ENCODE measurements at regions not wholly inside any gene's neighbourhood (a gene's known extent, or its start where the extent isn't known, plus 50 kb on each side); places are given as distances from the start of the nearest gene placed in this dataset.

GRCh38 chr7:54664235-54665228, 94.5 kb downstream of the SEC61G start:
- Histone ChIP-seq H3K27ac (ENCODE audit: low read depth, low read length) (no peak overlapping the region), H2AK5ac (ENCODE audit: low read length) (no peak overlapping the region), H4K12ac (ENCODE audit: low read depth, low read length) (no peak overlapping the region), H3K9me3 (ENCODE audit: insufficient read depth, low read depth, low read length) (peaks cover 4% of the 10 kb centered on the region), H2AFZ (ENCODE audit: insufficient read depth, low read length, poor library complexity) (peak overlapping the region; percentile 37), H2BK120ac (ENCODE audit: insufficient read depth, low read length, poor library complexity) (no peak overlapping the region), H3K4me1 (ENCODE audit: control insufficient read depth in 1 of 2, insufficient read depth in 2 of 2, low read length in 2 of 2) (peaks cover 4 to 5% of the 10 kb centered on the region in 2 experiments), H3K23ac (ENCODE audit: low read length) (no peak overlapping the region), H3K4me3 (ENCODE audit: low read depth, low read length) (peak overlapping the region; percentile 67), H3K27me3 (ENCODE audit: insufficient read depth, low read length) (no peaks in the 10 kb centered on the region), H3K14ac (ENCODE audit: low read length) (no peak overlapping the region), H2BK5ac (ENCODE audit: low read depth, low read length, poor library complexity) (no peak overlapping the region), H4K8ac (ENCODE audit: low read depth, low read length) (no peak overlapping the region), H4K91ac (ENCODE audit: low read depth, low read length) (no peak overlapping the region), H2BK12ac (ENCODE audit: low read length) (no peak overlapping the region), H3K18ac (ENCODE audit: low read length) (no peak overlapping the region), H3K79me2 (ENCODE audit: control insufficient read depth, insufficient read depth, low read length, poor library complexity) (no peaks in the 10 kb centered on the region), H3K4me2 (ENCODE audit: low read length) (peak overlapping the region; percentile 85), H3K36me3 (ENCODE audit: control insufficient read depth in 1 of 2, insufficient read depth in 2 of 2, low read length in 2 of 2) (no peaks in the 10 kb centered on the region), H3K9ac (ENCODE audit: low read length) (no peak overlapping the region), H3K4ac (ENCODE audit: low read depth, low read length) (no peak overlapping the region), H3K79me1 (ENCODE audit: low read length) (no peaks in the 10 kb centered on the region)
- no CpG with 5 or more reads among the region's 62 CpGs for WGBS (ENCODE audit: extremely low coverage, insufficient coverage, insufficient read length)
- DNase-seq: peak; percentile 92 to 94

DNA sequence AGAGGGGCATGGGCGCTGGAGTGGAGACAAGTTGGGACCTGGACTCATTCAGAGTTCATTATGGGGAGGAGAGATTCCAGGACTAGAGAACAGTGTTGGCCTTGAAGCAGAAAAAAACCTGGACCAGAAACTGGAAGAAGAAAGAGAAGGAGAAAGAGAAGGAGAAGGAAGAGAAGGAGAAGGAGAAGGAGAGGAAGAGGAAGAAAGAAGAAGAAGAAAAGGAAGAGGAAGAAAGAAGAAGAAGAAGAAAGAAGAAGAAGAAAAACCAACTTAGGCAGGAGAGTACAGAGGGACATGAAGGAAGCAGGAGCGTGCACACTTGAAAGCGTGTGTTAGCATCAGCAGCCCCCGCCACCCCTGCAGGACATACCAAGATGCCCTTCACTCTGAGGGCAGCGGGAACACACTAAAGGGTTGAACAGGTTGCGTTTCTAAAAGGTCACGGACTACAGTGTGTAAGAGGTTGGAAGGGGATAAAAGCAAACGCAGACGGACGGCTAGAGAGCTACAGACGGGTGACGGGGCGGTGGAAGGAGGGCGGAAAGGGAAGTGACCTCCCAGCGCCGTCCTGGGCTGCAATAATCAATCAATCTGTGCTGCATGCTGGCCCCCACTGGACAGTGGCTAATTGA, 95.3 kb downstream of the SEC61G start:
- no peak overlapping the region for H2AK5ac ChIP-seq (ENCODE audit: low read length)
- H3K18ac ChIP-seq (ENCODE audit: low read length): no peak overlapping the region
- H3K27ac ChIP-seq (ENCODE audit: low read depth, low read length): no peak overlapping the region
- H3K4me3 ChIP-seq (ENCODE audit: low read depth, low read length): peak overlapping the region; percentile 67
- no peak overlapping the region for H3K14ac ChIP-seq (ENCODE audit: low read length)
- H4K91ac ChIP-seq (ENCODE audit: low read depth, low read length): no peak overlapping the region
- no peak overlapping the region for H4K8ac ChIP-seq (ENCODE audit: low read depth, low read length)
- no CpG with 5 or more reads among the region's 16 CpGs for WGBS (ENCODE audit: extremely low coverage, insufficient coverage, insufficient read length)
- no peaks in the 10 kb centered on the region for H3K27me3 ChIP-seq (ENCODE audit: insufficient read depth, low read length)
- H3K36me3 ChIP-seq (ENCODE audit: control insufficient read depth in 1 of 2, insufficient read depth in 2 of 2, low read length in 2 of 2): no peaks in the 10 kb centered on the region
- no peaks in the 10 kb centered on the region for H3K79me2 ChIP-seq (ENCODE audit: control insufficient read depth, insufficient read depth, low read length, poor library complexity)
- H3K9me3 ChIP-seq (ENCODE audit: insufficient read depth, low read depth, low read length): peaks cover 4% of the 10 kb centered on the region
- DNase-seq: no peak
- H2AFZ ChIP-seq (ENCODE audit: insufficient read depth, low read length, poor library complexity): peak overlapping the region; percentile 37
- H4K12ac ChIP-seq (ENCODE audit: low read depth, low read length): no peak overlapping the region
- no peaks in the 10 kb centered on the region for H3K79me1 ChIP-seq (ENCODE audit: low read length)
- no peak overlapping the region for H3K4ac ChIP-seq (ENCODE audit: low read depth, low read length)
- H3K9ac ChIP-seq (ENCODE audit: low read length): no peak overlapping the region
- H3K23ac ChIP-seq (ENCODE audit: low read length): no peak overlapping the region
- H3K4me1 ChIP-seq (ENCODE audit: control insufficient read depth in 1 of 2, insufficient read depth in 2 of 2, low read length in 2 of 2): peaks cover 4 to 5% of the 10 kb centered on the region in 2 experiments
- peak overlapping the region; percentile 85 for H3K4me2 ChIP-seq (ENCODE audit: low read length)
- H2BK5ac ChIP-seq (ENCODE audit: low read depth, low read length, poor library complexity): no peak overlapping the region
- no peak overlapping the region for H2BK120ac ChIP-seq (ENCODE audit: insufficient read depth, low read length, poor library complexity)
- H2BK12ac ChIP-seq (ENCODE audit: low read length): no peak overlapping the region

DNA sequence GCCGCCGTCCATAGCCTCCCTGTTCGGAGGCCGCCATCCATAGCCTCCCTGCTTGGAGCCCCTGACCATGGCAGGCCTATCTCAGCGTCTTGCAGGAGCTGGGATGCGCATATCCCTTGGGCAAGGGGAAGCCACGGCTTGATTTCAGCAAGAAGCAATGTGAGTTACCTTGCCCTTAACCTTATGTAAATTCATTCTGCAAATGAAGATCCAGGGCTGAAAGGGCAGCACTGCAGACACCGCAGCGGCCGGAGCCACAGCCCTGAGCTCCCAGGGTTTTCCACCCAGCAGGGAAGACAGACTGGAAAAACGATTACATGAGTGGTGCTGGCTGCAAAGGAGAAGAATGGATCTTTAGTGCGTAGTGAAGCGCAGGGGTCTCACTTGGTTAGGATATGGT, 95.8 kb downstream of the SEC61G start:
- Histone ChIP-seq H3K27me3 (ENCODE audit: insufficient read depth, low read length) (no peaks in the 10 kb centered on the region), H3K36me3 (ENCODE audit: control insufficient read depth in 1 of 2, insufficient read depth in 2 of 2, low read length in 2 of 2) (no peaks in the 10 kb centered on the region), H4K12ac (ENCODE audit: low read depth, low read length) (no peak overlapping the region), H3K9me3 (ENCODE audit: insufficient read depth, low read depth, low read length) (peaks cover 4% of the 10 kb centered on the region), H2AK5ac (ENCODE audit: low read length) (no peak overlapping the region), H2BK12ac (ENCODE audit: low read length) (no peak overlapping the region), H3K9ac (ENCODE audit: low read length) (no peak overlapping the region), H3K4ac (ENCODE audit: low read depth, low read length) (no peak overlapping the region), H3K4me1 (ENCODE audit: control insufficient read depth in 1 of 2, insufficient read depth in 2 of 2, low read length in 2 of 2) (peaks cover 4 to 5% of the 10 kb centered on the region in 2 experiments), H2BK120ac (ENCODE audit: insufficient read depth, low read length, poor library complexity) (no peak overlapping the region), H2BK5ac (ENCODE audit: low read depth, low read length, poor library complexity) (no peak overlapping the region), H3K4me3 (ENCODE audit: low read depth, low read length) (no peak overlapping the region), H3K79me2 (ENCODE audit: control insufficient read depth, insufficient read depth, low read length, poor library complexity) (no peaks in the 10 kb centered on the region), H3K23ac (ENCODE audit: low read length) (no peak overlapping the region), H4K91ac (ENCODE audit: low read depth, low read length) (no peak overlapping the region), H3K4me2 (ENCODE audit: low read length) (no peak overlapping the region), H3K14ac (ENCODE audit: low read length) (no peak overlapping the region), H2AFZ (ENCODE audit: insufficient read depth, low read length, poor library complexity) (no peak overlapping the region), H3K27ac (ENCODE audit: low read depth, low read length) (no peak overlapping the region), H4K8ac (ENCODE audit: low read depth, low read length) (no peak overlapping the region), H3K18ac (ENCODE audit: low read length) (no peak overlapping the region), H3K79me1 (ENCODE audit: low read length) (no peaks in the 10 kb centered on the region)
- no CpG with 5 or more reads among the region's 13 CpGs for WGBS (ENCODE audit: extremely low coverage, insufficient coverage, insufficient read length)
- DNase-seq: no peak

DNA sequence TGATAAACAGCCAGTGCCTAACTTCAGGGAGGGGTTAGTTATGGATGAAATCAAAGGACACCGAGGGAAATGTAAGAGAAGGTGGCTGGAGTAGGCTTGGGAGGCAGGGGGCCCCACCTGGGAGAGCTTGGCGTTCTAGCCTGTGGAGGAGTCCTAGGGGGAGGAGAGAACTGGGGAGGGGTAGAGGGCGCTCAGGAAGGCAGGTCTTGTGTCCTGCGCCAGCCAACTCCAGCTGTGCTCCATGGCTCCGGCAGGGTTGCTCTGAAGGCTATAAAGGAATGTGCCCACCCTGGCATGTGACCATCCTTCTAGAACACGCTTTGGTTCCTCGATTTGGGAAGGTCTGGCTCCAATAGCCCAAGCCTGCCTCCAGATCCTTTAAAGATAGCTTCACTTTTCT, 96.3 kb downstream of the SEC61G start:
- no peak overlapping the region for H3K14ac ChIP-seq (ENCODE audit: low read length)
- no peaks in the 10 kb centered on the region for H3K36me3 ChIP-seq (ENCODE audit: control insufficient read depth in 1 of 2, insufficient read depth in 2 of 2, low read length in 2 of 2)
- H3K4me2 ChIP-seq (ENCODE audit: low read length): no peak overlapping the region
- no peak overlapping the region for H3K27ac ChIP-seq (ENCODE audit: low read depth, low read length)
- H2BK12ac ChIP-seq (ENCODE audit: low read length): no peak overlapping the region
- H3K23ac ChIP-seq (ENCODE audit: low read length): no peak overlapping the region
- H3K4ac ChIP-seq (ENCODE audit: low read depth, low read length): no peak overlapping the region
- peaks cover 4% of the 10 kb centered on the region for H3K9me3 ChIP-seq (ENCODE audit: insufficient read depth, low read depth, low read length)
- no peaks in the 10 kb centered on the region for H3K79me2 ChIP-seq (ENCODE audit: control insufficient read depth, insufficient read depth, low read length, poor library complexity)
- no peak overlapping the region for H2BK5ac ChIP-seq (ENCODE audit: low read depth, low read length, poor library complexity)
- H4K91ac ChIP-seq (ENCODE audit: low read depth, low read length): no peak overlapping the region
- no peak overlapping the region for H2AK5ac ChIP-seq (ENCODE audit: low read length)
- no peak overlapping the region for H3K4me3 ChIP-seq (ENCODE audit: low read depth, low read length)
- WGBS (ENCODE audit: extremely low coverage, insufficient coverage, insufficient read length): no CpG with 5 or more reads among the region's 7 CpGs
- no peak overlapping the region for H2AFZ ChIP-seq (ENCODE audit: insufficient read depth, low read length, poor library complexity)
- no peak overlapping the region for H4K12ac ChIP-seq (ENCODE audit: low read depth, low read length)
- peaks cover 4 to 5% of the 10 kb centered on the region in 2 experiments for H3K4me1 ChIP-seq (ENCODE audit: control insufficient read depth in 1 of 2, insufficient read depth in 2 of 2, low read length in 2 of 2)
- H3K18ac ChIP-seq (ENCODE audit: low read length): no peak overlapping the region
- no peak overlapping the region for H2BK120ac ChIP-seq (ENCODE audit: insufficient read depth, low read length, poor library complexity)
- no peak for DNase-seq
- no peaks in the 10 kb centered on the region for H3K79me1 ChIP-seq (ENCODE audit: low read length)
- no peaks in the 10 kb centered on the region for H3K27me3 ChIP-seq (ENCODE audit: insufficient read depth, low read length)
- H3K9ac ChIP-seq (ENCODE audit: low read length): no peak overlapping the region
- H4K8ac ChIP-seq (ENCODE audit: low read depth, low read length): no peak overlapping the region

Measured in trophoblast cell (in vitro differentiated cells and primary cell).